UCSD-AML1 (cell line): ENCODE measurements at regions not wholly inside any gene's neighbourhood (a gene's known extent, or its start where the extent isn't known, plus 50 kb on each side); places are given as distances from the start of the nearest gene placed in this dataset.
"Not testable (repeated sequence)": the region's sequence is repeated elsewhere in the genome, so short reads cannot be mapped to it uniquely, and the experiment has no call there.

Experiments used
- DNase-seq: peaks from one replicate; lab custom pipeline; 2025; ENCODE audit not compliant: unreplicated experiment; lab: John Stamatoyannopoulos, UW

GRCh38 chr22:49468487-49469198, 359.0 kb downstream of the BRD1 start:
- no peak for DNase-seq

GRCh38 chr22:49466878-49467595, 360.6 kb downstream of the BRD1 start:
- DNase-seq = no peak

- DNase-seq = no peak
Observed at GRCh38 chr22:49464037-49464436, 363.6 kb downstream of the BRD1 start.

- no peak for DNase-seq
Observed at GRCh38 chr22:49462795-49463194, 364.9 kb downstream of the BRD1 start.

- no peak for DNase-seq
Observed at GRCh38 chr22:49462291-49462690, 365.4 kb downstream of the BRD1 start.

- DNase-seq = no peak
Observed at GRCh38 chr22:49461674-49462073, 366.0 kb downstream of the BRD1 start.

GRCh38 chr22:49460592-49461281, 366.9 kb downstream of the BRD1 start:
- no peak for DNase-seq

GRCh38 chr22:49460091-49460490, 367.6 kb downstream of the BRD1 start:
- DNase-seq = no peak

GRCh38 chr22:49458708-49459099, 369.0 kb downstream of the BRD1 start:
- DNase-seq = no peak

- no peak for DNase-seq
Observed at GRCh38 chr22:49457946-49458707, 369.5 kb downstream of the BRD1 start.

- DNase-seq = no peak
Observed at GRCh38 chr22:49457146-49457545, 370.5 kb downstream of the BRD1 start.

GRCh38 chr22:49455595-49455994, 372.1 kb downstream of the BRD1 start:
- no peak for DNase-seq

- no peak for DNase-seq
Observed at GRCh38 chr22:49454726-49455125, 372.9 kb downstream of the BRD1 start.

- DNase-seq = no peak
Observed at GRCh38 chr22:49453771-49454170, 373.9 kb downstream of the BRD1 start.

GRCh38 chr22:49453019-49453418, 374.7 kb downstream of the BRD1 start:
- DNase-seq = not testable (repeated sequence)

- no peak for DNase-seq
Observed at GRCh38 chr22:49452362-49452946, 375.2 kb downstream of the BRD1 start.

GRCh38 chr22:49451070-49451840, 376.4 kb downstream of the BRD1 start:
- no peak for DNase-seq

GRCh38 chr22:49450498-49450897, 377.2 kb downstream of the BRD1 start:
- no peak for DNase-seq

GRCh38 chr22:49449811-49450446, 377.7 kb downstream of the BRD1 start:
- DNase-seq = no peak

GRCh38 chr22:49449377-49449776, 378.3 kb downstream of the BRD1 start:
- no peak for DNase-seq
